Stimulated activated CD8-positive, alpha-beta memory T cell treated with anti-CD3 and anti-CD28 coated beads, Interleukin-7, amount 100 ng/mL, for 4 hours (primary cell): ENCODE measurements at regions not wholly inside any gene's neighbourhood (a gene's known extent, or its start where the extent isn't known, plus 50 kb on each side); places are given as distances from the start of the nearest gene placed in this dataset.
"Not testable (repeated sequence)": the region's sequence is repeated elsewhere in the genome, so short reads cannot be mapped to it uniquely, and the experiment has no call there.

Experiments
- DNase-seq, 2 donors: peaks; one replicate each; pipeline ENCODE4 v3.0.0-alpha.2; 2020; ENCODE audit warnings: low read depth in 2 of 2

DNA sequence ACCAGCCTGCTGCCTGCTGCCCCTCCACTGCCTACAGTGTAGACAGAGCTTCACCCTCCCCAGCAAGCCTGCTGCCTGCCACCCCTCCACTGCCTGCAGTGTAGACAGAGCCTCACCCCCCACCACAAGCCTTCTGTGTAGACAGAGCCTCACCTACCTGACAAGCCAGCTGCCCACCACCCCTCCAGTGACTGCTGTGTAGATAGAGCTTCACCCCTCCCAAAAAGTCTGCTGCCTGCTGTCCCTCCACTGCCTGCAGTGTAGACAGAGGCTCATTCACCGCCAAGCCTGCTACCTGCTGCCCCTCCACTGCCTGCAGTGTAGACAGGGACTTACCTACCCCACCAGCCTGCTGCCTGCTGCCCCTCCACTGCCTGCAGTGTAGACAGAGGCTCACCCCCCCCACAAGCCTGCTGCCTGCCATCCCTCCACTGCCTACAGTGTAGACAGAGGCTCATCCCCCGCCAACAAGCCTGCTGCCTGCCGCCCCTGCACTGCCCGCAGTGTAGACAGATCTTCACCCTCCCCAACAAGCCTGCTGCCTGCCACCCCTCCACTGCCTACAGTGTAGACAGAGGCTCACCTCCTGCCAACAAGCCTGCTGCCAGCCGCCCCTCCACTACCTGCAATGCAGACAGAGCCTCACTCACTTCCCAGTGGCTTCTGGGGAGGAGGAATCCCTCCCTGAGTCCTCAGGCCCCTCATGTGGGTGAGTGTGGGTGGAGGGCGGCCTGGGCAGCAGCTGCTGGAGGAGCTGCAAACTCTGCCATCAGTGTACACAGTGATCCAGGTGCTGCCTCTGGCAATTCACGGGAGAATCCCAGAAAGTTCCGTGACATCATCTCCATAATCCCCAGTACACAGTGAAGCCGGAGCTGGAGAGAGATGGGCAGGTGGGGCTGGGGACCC lies 140.9 kb downstream of the DLL1 start:
- no peak for DNase-seq

GRCh38 chr6:170148709-170149470 lies 142.0 kb downstream of the DLL1 start:
- DNase-seq, result no peak

GRCh38 chr6:170147832-170148708 lies 142.8 kb downstream of the DLL1 start:
- peak; percentile 35 to 66 for DNase-seq

DNA sequence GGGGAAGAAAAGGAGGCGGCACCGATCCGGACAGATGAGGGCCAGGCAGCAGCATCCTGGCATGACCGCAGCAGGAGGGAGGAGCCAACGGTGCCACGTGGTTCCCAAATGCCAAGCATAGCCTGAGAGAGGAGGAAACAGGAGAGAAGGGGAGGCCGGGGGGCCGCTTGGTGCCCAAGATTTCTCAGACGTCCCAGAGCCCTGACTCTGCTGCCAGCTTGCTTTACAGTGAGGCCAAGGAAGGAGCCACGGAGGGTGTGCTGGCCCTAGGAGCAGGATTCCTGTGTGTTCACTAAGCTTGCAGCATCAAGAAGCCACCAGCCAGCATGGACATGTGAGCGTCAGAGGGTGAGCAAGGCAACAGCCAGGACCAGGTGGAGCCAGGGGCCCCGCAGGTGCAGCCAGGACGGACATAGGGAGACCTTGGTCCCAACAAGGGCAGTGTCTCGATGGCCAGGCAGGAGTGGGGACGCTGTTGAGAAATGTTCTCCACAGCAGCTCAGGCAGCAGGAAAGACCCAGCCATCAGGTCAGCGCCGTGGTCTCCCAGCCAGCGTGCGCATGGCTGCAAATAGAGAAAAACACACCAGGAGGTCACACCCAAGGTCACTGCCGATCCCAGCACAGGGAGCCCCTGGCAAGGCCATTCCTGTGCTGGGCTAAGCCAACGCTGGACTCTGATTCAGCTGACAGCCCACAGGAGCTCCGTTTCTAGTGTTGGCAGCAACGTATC lies 143.7 kb downstream of the DLL1 start:
- no peak for DNase-seq

DNA sequence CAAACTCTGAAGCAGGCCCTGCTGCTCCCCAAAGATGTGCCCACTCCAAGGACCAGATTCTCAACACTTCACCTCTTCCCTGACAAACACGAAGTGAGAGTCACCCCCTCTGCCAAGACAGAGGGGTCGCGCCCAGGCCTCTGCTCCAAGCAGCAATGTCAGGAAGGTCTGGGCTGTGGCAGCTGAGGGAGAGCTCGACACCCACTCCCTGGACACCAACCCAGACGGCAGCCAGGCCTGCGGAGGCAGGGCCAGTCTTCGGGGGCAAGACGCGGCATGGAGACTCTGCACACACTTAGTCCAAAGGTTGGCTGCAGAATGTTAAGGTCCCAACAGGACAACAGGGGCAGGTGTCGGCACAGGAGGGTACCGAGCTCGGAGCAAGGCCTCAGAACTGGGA lies 144.2 kb downstream of the DLL1 start:
- DNase-seq, result no peak

DNA sequence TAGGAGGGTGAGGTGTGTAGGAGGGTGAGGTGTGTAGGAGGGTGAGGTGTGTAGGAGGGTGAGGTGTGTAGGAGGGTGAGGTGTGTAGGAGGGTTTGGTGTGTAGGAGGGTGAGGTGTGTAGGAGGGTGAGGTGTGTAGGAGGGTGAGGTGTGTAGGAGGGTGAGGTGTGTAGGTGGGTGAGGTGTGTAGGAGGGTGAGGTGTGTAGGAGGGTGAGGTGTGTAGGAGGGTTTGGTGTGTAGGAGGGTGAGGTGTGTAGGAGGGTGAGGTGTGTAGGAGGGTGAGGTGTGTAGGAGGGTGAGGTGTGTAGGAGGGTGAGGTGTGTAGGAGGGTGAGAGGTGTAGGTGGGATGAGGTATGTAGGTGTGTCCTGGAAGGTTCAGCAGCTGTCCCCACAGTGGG lies 144.7 kb downstream of the DLL1 start:
- DNase-seq, result not testable (repeated sequence)

- DNase-seq, result peak; percentile 21 to 22
Observed at GRCh38 chr6:170145716-170146115, 145.2 kb downstream of the DLL1 start.

DNA sequence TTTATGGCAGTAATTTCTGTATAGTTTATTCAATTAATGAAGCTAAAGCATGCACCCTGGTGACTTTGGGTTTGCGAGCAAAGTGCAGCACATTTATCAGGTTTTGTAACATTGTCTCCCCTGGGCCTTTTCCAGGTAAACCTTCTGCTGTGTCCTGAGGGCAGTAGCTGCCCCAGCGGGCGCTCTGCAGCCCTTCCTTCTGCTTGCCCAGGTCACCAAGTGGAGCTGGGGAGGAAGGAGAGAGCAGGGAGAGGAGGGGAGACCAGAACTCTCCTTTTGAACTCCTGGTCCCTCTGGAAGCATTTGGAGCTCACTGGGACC lies 145.6 kb downstream of the DLL1 start:
- no peak for DNase-seq

DNA sequence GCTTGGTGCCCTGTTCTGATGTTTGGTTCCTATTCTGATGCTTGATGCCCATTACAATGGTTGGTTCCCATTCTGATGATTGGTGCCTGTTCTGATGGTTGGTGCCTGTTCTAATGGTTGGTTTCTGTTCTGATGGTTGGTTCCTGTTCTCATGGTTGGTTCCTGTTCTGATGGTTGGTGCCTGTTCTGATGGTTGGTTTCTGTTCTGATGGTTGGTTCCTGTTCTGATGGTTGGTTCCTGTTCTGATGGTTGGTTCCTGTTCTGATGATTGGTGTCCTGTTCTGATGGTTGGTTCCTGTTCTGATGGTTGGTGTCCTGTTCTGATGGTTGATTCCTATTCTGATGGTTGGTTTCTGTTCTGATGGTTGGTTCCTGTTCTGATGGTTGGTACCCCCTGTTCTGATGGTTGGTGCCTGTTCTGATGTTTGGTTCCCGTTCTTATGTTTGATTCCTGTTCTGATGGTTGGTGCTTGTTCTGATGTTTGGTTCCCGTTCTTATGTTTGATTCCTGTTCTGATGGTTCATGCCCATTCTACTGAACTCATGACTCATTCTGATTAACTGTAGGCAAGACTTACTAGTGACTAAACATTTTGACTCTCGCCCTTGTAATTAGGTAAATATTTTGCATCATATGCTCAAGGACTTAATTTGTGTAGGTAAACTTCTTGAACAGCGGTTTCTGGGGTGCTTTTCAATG lies 146.2 kb downstream of the DLL1 start:
- no peak for DNase-seq

GRCh38 chr6:170143401-170144150 lies 147.3 kb downstream of the DLL1 start:
- no peak for DNase-seq

GRCh38 chr6:170142559-170142958 lies 148.3 kb downstream of the DLL1 start:
- no peak for DNase-seq

- DNase-seq, result not testable (repeated sequence)
Observed at GRCh38 chr6:170141061-170141460, 149.8 kb downstream of the DLL1 start.

DNA sequence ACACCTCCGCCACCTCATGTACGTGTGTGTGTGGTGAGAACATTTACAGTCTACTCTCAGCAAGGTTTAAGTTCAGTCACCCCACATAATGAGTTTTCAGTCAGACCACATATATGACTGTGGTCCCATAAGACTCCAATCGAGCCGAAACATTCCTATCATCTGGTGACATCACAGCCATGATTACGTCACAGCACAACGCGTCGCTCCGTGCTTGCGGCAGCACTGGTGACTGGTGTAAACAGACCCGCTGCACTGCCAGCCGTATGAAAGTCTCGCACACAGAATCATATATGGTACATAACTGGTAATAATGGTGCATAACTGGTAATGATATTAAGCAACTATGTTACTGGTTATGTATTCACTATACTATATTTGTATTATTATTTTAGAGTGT lies 150.7 kb downstream of the DLL1 start:
- DNase-seq, result no peak

DNA sequence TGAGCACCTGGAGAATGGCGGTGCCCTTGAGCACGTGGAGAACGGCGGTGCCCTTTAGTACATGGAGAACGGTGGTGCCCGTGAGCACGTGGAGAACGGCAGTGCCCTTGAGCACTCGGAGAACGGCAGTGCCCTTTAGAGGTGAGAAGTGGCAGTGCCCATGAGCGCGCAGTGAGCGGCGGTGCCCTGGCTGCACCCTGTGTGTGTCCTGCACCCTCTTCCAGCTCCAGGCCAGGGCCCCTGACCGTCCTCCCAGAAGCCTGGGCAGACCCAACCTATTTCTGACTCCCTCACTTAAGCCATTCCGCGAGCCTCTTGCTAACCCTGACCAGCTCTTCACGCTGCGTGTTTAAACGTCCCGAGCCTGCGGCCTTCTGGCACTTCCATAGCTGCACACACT lies 151.3 kb downstream of the DLL1 start:
- no peak for DNase-seq

DNA sequence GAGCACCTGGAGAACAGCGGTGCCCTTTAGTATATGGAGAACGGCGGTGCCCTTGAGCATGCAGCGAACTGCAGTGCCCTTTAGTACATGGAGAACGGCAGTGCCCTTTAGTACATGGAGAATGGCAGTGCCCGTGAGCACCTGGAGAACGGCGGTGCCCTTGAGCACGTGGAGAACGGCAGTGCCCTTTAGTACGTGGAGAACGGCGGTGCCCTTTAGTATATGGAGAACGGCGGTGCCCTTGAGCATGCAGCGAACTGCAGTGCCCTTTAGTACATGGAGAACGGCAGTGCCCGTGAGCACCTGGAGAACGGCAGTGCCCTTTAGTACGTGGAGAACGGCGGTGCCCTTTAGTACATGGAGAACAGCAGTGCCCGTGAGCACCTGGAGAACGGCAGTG lies 151.8 kb downstream of the DLL1 start:
- DNase-seq, result not testable (repeated sequence)

- no peak for DNase-seq
Observed at GRCh38 chr6:170137911-170138910, 152.7 kb downstream of the DLL1 start.

GRCh38 chr6:170137176-170137891 lies 153.5 kb downstream of the DLL1 start:
- DNase-seq, result no peak

DNA sequence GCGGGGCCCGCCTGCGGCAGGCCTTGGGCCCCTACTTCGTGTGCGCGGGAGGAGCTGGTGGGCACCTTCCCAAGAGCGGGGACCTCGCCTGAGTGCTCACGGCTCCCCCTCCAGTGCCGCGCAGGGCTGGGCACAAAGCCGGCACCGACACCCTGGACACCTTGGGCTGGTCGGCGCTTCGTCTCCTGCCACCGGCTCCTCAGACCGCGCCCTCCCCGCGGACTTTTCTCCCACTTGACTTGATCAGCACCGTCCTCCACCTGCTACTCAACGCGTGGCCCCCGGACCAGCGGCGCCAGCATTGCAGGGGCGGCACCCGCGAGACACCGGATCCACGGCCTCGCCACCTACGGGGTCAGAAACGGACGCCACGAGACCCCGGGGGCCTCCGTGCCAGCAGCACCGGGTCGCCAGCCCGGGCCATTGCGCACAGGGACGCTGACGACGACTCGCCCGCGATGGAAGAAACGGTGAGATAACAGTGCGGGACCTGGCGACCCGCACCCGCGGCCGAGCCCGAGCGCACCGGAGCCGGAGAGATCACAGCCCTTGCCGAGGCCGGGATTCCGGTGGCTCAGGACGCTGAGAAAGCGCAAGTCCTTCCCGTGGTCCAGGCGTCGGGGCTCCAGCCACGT lies 154.2 kb downstream of the DLL1 start:
- DNase-seq, result no peak
